ENCODE measurements at regions not wholly inside any gene's neighbourhood (a gene's known extent, or its start where the extent isn't known, plus 50 kb on each side); places are given as distances from the start of the nearest gene placed in this dataset.

DNA sequence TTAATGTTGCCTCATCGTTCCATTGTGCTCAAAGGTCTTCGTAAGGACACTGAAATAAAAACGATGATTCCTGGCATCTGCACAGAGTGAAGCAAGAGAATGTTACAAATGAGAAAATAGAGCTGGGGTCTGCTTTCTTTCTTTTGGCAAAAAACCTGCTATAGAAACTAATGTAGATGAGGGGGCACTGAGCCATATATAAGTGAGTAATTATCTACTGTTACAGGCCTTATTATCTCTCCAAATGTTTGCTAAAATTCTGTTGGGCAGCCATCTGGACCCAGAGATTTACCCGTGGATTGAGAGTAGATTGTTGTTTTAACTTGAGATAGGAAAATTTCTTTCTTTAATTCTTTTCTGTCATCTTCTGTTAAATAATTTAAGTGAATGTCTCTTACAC lies 472.5 kb upstream of the PIK3C3 start:
- TF ChIP-seq, protein P1, sequence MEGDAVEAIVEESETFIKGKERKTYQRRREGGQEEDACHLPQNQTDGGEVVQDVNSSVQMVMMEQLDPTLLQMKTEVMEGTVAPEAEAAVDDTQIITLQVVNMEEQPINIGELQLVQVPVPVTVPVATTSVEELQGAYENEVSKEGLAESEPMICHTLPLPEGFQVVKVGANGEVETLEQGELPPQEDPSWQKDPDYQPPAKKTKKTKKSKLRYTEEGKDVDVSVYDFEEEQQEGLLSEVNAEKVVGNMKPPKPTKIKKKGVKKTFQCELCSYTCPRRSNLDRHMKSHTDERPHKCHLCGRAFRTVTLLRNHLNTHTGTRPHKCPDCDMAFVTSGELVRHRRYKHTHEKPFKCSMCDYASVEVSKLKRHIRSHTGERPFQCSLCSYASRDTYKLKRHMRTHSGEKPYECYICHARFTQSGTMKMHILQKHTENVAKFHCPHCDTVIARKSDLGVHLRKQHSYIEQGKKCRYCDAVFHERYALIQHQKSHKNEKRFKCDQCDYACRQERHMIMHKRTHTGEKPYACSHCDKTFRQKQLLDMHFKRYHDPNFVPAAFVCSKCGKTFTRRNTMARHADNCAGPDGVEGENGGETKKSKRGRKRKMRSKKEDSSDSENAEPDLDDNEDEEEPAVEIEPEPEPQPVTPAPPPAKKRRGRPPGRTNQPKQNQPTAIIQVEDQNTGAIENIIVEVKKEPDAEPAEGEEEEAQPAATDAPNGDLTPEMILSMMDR (conservative IDR thresholded peaks at IDR 0.05 in 1 of 2, IDR thresholded peaks at IDR 0.05 in 1 of 2; ENCODE audit: extremely low read depth in 1 of 2, insufficient read depth in 1 of 2, low read depth in 1 of 2, low read length in 2 of 2): no peak
- TF ChIP-seq EZH2 (IDR thresholded peaks at IDR 0.05; ENCODE audit: borderline replicate concordance, low read length): no peak
